CD8-positive, alpha-beta memory T cell (primary cell): ENCODE measurements at regions not wholly inside any gene's neighbourhood (a gene's known extent, or its start where the extent isn't known, plus 50 kb on each side); places are given as distances from the start of the nearest gene placed in this dataset.

ENCODE experiments used
- CTCF ChIA-PET: fragments of 350-600 bp; sonication (Branson Sonifier 250); formaldehyde crosslinking; loops from one replicate; lab custom pipeline; 2021; ENCODE audit warnings: antibody characterized with exemption; lab: Charles Lee
- POLR2A ChIA-PET: fragments of 350-600 bp; sonication (Branson Sonifier 250); formaldehyde crosslinking; loops from one replicate; lab custom pipeline; 2021; ENCODE audit warnings: antibody characterized with exemption; lab: Charles Lee
- DNase-seq, 5 donors: peaks; one replicate each; pipeline versions ENCODE4 v3.0.0 to v3.0.0-alpha.2; 2020 to 2022; ENCODE audit warnings: mixed read lengths in 1 of 5
- H3K27ac ChIP-seq: one replicate; pipeline ENCODE4 v1.7.0; 2013; ENCODE audit warnings: low read depth, mild to moderate bottlenecking, low read length, moderate library complexity
- H3K27me3 ChIP-seq: 2 replicates; pipeline ENCODE4 v1.7.0; 2013; ENCODE audit warnings: low read length, mild to moderate bottlenecking; ENCODE audit not compliant: insufficient read depth, poor library complexity, severe bottlenecking
- H3K36me3 ChIP-seq: 2 replicates; pipeline ENCODE4 v1.7.0; 2013; ENCODE audit warnings: mild to moderate bottlenecking, low read length, moderate library complexity; ENCODE audit not compliant: insufficient read depth
- H3K4me1 ChIP-seq: 2 replicates; pipeline ENCODE4 v1.7.0; 2013; ENCODE audit warnings: mild to moderate bottlenecking, low read length, moderate library complexity; ENCODE audit not compliant: insufficient read depth
- H3K4me3 ChIP-seq: 2 replicates; pipeline ENCODE4 v1.7.0; 2013; ENCODE audit warnings: mild to moderate bottlenecking, low read length
- H3K9me3 ChIP-seq: 2 replicates; pipeline ENCODE4 v1.7.0; 2013; ENCODE audit warnings: mild to moderate bottlenecking, low read length
- H3K27ac Mint-ChIP-seq, 8 donors: one replicate each; pipeline ENCODE4 v1.8.0; 2020 to 2021; ENCODE audit warnings: mixed read lengths in 8 of 8, mild to moderate bottlenecking in 6 of 8, inconsistent platforms in 3 of 8, moderate library complexity in 3 of 8
- H3K27me3 Mint-ChIP-seq, 2 donors: one replicate each; pipeline ENCODE4 v1.8.0; 2020 to 2021; ENCODE audit warnings: mixed read lengths in 2 of 2, mild to moderate bottlenecking in 1 of 2, moderate library complexity in 1 of 2
- H3K36me3 Mint-ChIP-seq, 3 donors: one replicate each; pipeline ENCODE4 v1.8.0; 2020 to 2021; ENCODE audit warnings: mixed read lengths in 3 of 3, inconsistent platforms in 1 of 3, mild to moderate bottlenecking in 1 of 3
- H3K4me1 Mint-ChIP-seq, 3 donors: one replicate each; pipeline ENCODE4 v1.8.0; 2020 to 2021; ENCODE audit warnings: mixed read lengths in 3 of 3, inconsistent platforms in 1 of 3, mild to moderate bottlenecking in 1 of 3
- H3K4me3 Mint-ChIP-seq, 7 donors: one replicate each; pipeline ENCODE4 v1.8.0; 2020 to 2021; ENCODE audit warnings: mixed read lengths in 7 of 7, mild to moderate bottlenecking in 6 of 7, moderate library complexity in 4 of 7, inconsistent platforms in 2 of 7
- H3K9me3 Mint-ChIP-seq, 5 donors: one replicate each; pipeline ENCODE4 v1.8.0; 2020 to 2022; ENCODE audit warnings: mixed read lengths in 5 of 5, mild to moderate bottlenecking in 3 of 5, moderate library complexity in 2 of 5, inconsistent platforms in 1 of 5

GRCh38 chr14:42079911-42080310 lies 473.2 kb downstream of the LRFN5 start:
- Mint-ChIP-seq H3K27me3 (no peaks in the 10 kb centered on the region), H3K27ac (no peak overlapping the region), H3K4me1 (no peaks in the 10 kb centered on the region), H3K9me3 (peaks cover 0 to 12% (median 4%) of the 10 kb centered on the region in 5 donors), H3K36me3 (no peaks in the 10 kb centered on the region), H3K4me3 (no peak overlapping the region)
- CTCF ChIA-PET: no interaction called here
- Histone ChIP-seq H3K27me3 (no peaks in the 10 kb centered on the region), H3K9me3 (no peaks in the 10 kb centered on the region), H3K36me3 (no peaks in the 10 kb centered on the region), H3K4me1 (no peaks in the 10 kb centered on the region), H3K4me3 (no peak overlapping the region), H3K27ac (no peak overlapping the region)
- DNase-seq: no peak
- POLR2A ChIA-PET: no interaction called here

GRCh38 chr14:42078345-42078744 lies 471.7 kb downstream of the LRFN5 start:
- no peak overlapping the region for H3K27ac Mint-ChIP-seq
- POLR2A ChIA-PET: no interaction called here
- H3K4me1 Mint-ChIP-seq: no peaks in the 10 kb centered on the region
- DNase-seq: no peak
- no peak overlapping the region for H3K27ac ChIP-seq
- CTCF ChIA-PET: no interaction called here
- no peak overlapping the region for H3K4me3 ChIP-seq
- no peaks in the 10 kb centered on the region for H3K4me1 ChIP-seq
- no peaks in the 10 kb centered on the region for H3K36me3 ChIP-seq
- peaks cover 0 to 6% (median 4%) of the 10 kb centered on the region in 5 donors for H3K9me3 Mint-ChIP-seq
- H3K4me3 Mint-ChIP-seq: no peak overlapping the region
- no peaks in the 10 kb centered on the region for H3K9me3 ChIP-seq
- H3K36me3 Mint-ChIP-seq: no peaks in the 10 kb centered on the region
- H3K27me3 ChIP-seq: no peaks in the 10 kb centered on the region
- H3K27me3 Mint-ChIP-seq: no peaks in the 10 kb centered on the region

DNA sequence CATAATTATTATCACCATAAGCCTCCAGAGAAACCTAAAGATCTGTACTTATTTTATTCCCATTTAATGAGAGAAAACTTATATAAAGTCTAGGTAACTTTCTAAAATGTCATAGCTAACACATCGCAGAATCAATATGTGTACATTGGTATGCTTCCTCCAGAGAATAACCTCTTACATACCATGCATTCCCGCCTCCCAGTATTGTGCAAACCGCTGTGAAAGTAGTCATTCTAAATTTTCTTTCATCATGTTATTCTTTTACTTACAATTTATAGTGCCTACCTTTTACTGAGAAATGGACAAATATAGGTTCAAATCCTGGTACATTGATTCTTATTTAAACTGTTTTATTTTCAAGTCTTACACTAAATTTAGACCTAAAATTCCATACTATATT lies 463.4 kb downstream of the LRFN5 start:
- no peak overlapping the region for H3K4me3 Mint-ChIP-seq
- ChIA-PET CTCF (no interaction called here), POLR2A (no interaction called here)
- Histone ChIP-seq H3K9me3 (peaks cover 4% of the 10 kb centered on the region), H3K4me1 (no peaks in the 10 kb centered on the region), H3K36me3 (no peaks in the 10 kb centered on the region), H3K27me3 (no peaks in the 10 kb centered on the region), H3K4me3 (no peak overlapping the region), H3K27ac (no peak overlapping the region)
- no peaks in the 10 kb centered on the region for H3K4me1 Mint-ChIP-seq
- no peaks in the 10 kb centered on the region for H3K27me3 Mint-ChIP-seq
- H3K36me3 Mint-ChIP-seq: no peaks in the 10 kb centered on the region
- H3K9me3 Mint-ChIP-seq: peaks cover 2 to 13% (median 4%) of the 10 kb centered on the region in 5 donors
- DNase-seq: no peak
- no peak overlapping the region for H3K27ac Mint-ChIP-seq

GRCh38 chr14:42057111-42057510 lies 450.4 kb downstream of the LRFN5 start:
- Histone ChIP-seq H3K9me3 (no peaks in the 10 kb centered on the region), H3K4me3 (no peak overlapping the region), H3K36me3 (no peaks in the 10 kb centered on the region), H3K4me1 (no peaks in the 10 kb centered on the region), H3K27me3 (no peaks in the 10 kb centered on the region), H3K27ac (no peak overlapping the region)
- Mint-ChIP-seq H3K36me3 (no peaks in the 10 kb centered on the region), H3K4me1 (no peaks in the 10 kb centered on the region), H3K9me3 (peaks cover 0 to 18% (median 1%) of the 10 kb centered on the region in 5 donors), H3K27me3 (no peaks in the 10 kb centered on the region), H3K4me3 (no peak overlapping the region), H3K27ac (no peak overlapping the region)
- ChIA-PET CTCF (no interaction called here), POLR2A (no interaction called here)
- DNase-seq: no peak

- POLR2A ChIA-PET: no interaction called here
Measured at GRCh38 chr14:42047421-42048055, 440.9 kb downstream of the LRFN5 start.

GRCh38 chr14:42045383-42045782 lies 438.7 kb downstream of the LRFN5 start:
- H3K4me1 Mint-ChIP-seq: no peaks in the 10 kb centered on the region

More at GRCh38 chr14:42047421-42048055, 440.9 kb downstream of the LRFN5 start:
- H3K4me1 Mint-ChIP-seq: no peaks in the 10 kb centered on the region
- Histone ChIP-seq H3K4me3 (no peak overlapping the region), H3K9me3 (no peaks in the 10 kb centered on the region), H3K27me3 (no peaks in the 10 kb centered on the region), H3K4me1 (no peaks in the 10 kb centered on the region), H3K27ac (no peak overlapping the region), H3K36me3 (no peaks in the 10 kb centered on the region)
- peaks cover 0 to 11% (median 5%) of the 10 kb centered on the region in 5 donors for H3K9me3 Mint-ChIP-seq
- H3K4me3 Mint-ChIP-seq: no peak overlapping the region
- no peak for DNase-seq
- H3K36me3 Mint-ChIP-seq: no peaks in the 10 kb centered on the region
- CTCF ChIA-PET: no interaction called here
- no peaks in the 10 kb centered on the region for H3K27me3 Mint-ChIP-seq
- no peak overlapping the region for H3K27ac Mint-ChIP-seq

GRCh38 chr14:42028607-42029006 lies 421.9 kb downstream of the LRFN5 start:
- Mint-ChIP-seq H3K4me1 (no peaks in the 10 kb centered on the region), H3K36me3 (no peaks in the 10 kb centered on the region), H3K27me3 (peaks cover 0 to 4% of the 10 kb centered on the region in 2 donors), H3K27ac (no peak overlapping the region), H3K9me3 (peaks cover 0 to 20% (median 10%) of the 10 kb centered on the region in 5 donors), H3K4me3 (no peak overlapping the region)
- no peak overlapping the region for H3K4me3 ChIP-seq
- no peaks in the 10 kb centered on the region for H3K36me3 ChIP-seq
- no peak overlapping the region for H3K27ac ChIP-seq
- DNase-seq: no peak
- POLR2A ChIA-PET: no interaction called here
- H3K4me1 ChIP-seq: no peaks in the 10 kb centered on the region
- CTCF ChIA-PET: no interaction called here
- H3K27me3 ChIP-seq: no peaks in the 10 kb centered on the region
- H3K9me3 ChIP-seq: no peaks in the 10 kb centered on the region

More at GRCh38 chr14:42045383-42045782, 438.7 kb downstream of the LRFN5 start:
- ChIA-PET POLR2A (no interaction called here), CTCF (no interaction called here)
- Histone ChIP-seq H3K27me3 (no peaks in the 10 kb centered on the region), H3K9me3 (no peaks in the 10 kb centered on the region), H3K36me3 (no peaks in the 10 kb centered on the region), H3K4me1 (no peaks in the 10 kb centered on the region), H3K4me3 (no peak overlapping the region), H3K27ac (no peak overlapping the region)
- Mint-ChIP-seq H3K27ac (no peak overlapping the region), H3K27me3 (no peaks in the 10 kb centered on the region), H3K4me3 (no peak overlapping the region), H3K36me3 (no peaks in the 10 kb centered on the region), H3K9me3 (peaks cover 0 to 19% (median 5%) of the 10 kb centered on the region in 5 donors)
- DNase-seq: no peak

DNA sequence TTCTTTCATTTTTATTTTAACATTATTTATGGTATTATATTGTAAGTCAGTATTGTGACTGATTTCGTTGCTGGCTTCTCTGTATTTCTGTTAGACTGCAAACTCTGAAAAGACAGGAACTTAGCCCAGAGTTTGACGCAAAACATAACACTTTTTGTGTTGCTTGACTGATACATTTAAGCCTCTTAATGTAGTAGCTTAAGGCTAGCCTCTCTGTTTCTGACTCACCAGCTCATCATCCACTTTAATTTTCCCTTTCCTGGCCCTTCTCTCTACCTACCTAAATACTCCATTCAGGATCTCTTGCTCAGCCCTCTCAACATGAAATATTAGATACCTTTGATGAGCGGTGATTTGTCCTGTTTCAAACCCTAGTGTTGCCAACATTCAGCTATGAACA lies 420.6 kb downstream of the LRFN5 start:
- Mint-ChIP-seq H3K9me3 (peaks cover 1 to 20% (median 10%) of the 10 kb centered on the region in 5 donors), H3K4me1 (no peaks in the 10 kb centered on the region), H3K27me3 (peaks cover 0 to 4% of the 10 kb centered on the region in 2 donors), H3K36me3 (no peaks in the 10 kb centered on the region), H3K27ac (no peak overlapping the region), H3K4me3 (no peak overlapping the region)
- Histone ChIP-seq H3K9me3 (no peaks in the 10 kb centered on the region), H3K4me1 (no peaks in the 10 kb centered on the region), H3K27ac (no peak overlapping the region), H3K27me3 (no peaks in the 10 kb centered on the region), H3K4me3 (no peak overlapping the region), H3K36me3 (no peaks in the 10 kb centered on the region)
- ChIA-PET POLR2A (no interaction called here), CTCF (no interaction called here)
- DNase-seq: no peak
